GM18520 (cell line): ENCODE measurements at regions not wholly inside any gene's neighbourhood (a gene's known extent, or its start where the extent isn't known, plus 50 kb on each side); places are given as distances from the start of the nearest gene placed in this dataset.
A peak's percentile ranks its signal among the peaks of the same experiment; 100 is the strongest.

Experiments used
- ATAC-seq: cut with Tn5 transposase; IDR thresholded peaks from one replicate; pipeline ENCODE4 v1.9.1; 2021; ENCODE audit not compliant: unreplicated experiment

DNA sequence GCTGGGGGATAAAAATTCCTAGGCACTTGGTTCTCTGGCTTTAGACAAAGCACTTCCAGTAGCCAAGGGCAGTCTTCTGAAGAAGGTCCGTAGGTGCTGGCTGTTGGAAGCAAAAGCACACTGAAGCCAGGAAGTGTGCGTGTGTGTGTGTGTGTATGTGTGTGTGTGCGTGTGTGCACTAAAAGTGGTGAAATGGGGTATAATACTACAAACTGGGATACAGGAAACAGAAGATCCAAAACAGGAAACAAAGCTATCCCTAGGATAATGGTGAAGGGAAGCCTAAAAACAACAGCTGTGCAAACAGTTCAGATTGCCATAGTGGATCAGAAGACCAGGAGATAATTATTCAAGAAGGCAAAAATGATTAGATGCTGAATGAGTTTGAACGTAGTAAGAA lies 103.4 kb downstream of the IL20RB start:
- no peak for ATAC-seq

- peak; percentile 81 for ATAC-seq
Measured at GRCh38 chr3:137062250-137062649, 104.5 kb downstream of the IL20RB start.

- ATAC-seq = no peak
Measured at GRCh38 chr3:137065381-137065780, 107.6 kb downstream of the IL20RB start.

DNA sequence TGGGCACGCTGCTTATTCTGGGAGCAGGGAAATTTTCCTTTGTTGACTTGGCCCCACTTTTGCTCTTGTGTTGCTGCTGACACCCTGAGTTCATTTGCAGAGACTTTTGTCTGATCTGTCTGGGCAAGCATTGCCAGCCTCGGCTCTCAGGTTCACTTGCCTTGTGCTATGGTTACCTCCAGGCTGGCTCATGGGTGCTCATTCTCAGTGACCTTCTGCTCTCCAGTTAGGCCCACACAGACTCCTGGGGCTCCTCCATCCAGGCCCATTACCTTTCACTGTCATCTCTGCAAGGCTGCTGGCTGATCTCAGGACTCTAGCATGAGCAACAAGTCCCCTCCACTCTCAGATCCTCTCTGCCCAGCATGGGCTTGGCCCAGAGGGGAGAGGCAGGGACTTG lies 108.3 kb downstream of the IL20RB start:
- no peak for ATAC-seq

DNA sequence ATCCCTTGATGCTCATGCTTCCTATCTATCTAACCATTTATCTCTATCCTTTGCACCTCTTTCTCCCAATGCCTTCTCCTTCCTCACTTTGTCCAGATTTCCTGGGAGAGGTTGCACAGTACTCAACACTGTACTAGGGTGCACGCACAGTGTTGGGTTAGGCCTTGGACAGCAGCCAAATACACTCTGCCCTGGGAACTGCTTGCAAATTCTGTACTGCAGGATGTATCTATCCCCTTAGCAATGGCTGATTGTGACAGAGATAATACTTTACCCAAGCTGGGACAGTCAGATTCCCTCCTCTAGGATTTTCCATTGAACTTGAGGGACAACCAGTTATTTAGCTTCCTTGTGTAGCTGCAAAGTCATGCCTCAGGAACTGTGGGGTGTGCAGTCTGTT lies 113.3 kb downstream of the IL20RB start:
- no peak for ATAC-seq

DNA sequence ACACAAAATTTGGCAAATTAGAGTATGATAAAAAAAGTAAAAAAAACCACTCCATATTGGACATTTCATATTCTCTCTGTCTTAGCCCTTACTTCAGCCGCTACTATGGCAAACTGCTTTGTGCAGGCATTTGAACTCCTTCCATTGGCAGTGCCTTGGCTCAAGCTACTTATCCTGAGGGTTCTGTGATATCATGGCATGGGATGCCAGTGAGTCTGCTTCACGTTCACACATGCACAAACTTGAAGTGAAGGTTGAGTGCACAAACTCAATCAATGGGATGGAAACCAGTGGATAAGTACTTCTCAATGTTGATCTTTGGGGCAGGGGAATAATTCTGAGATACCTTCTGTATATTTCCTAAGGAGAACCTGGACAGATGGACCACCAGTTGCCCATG lies 117.2 kb downstream of the IL20RB start:
- ATAC-seq = no peak

- no peak for ATAC-seq
Measured at GRCh38 chr3:137078040-137078439, 120.3 kb downstream of the IL20RB start.

- no peak for ATAC-seq
Measured at GRCh38 chr3:137079571-137079970, 121.8 kb downstream of the IL20RB start.

DNA sequence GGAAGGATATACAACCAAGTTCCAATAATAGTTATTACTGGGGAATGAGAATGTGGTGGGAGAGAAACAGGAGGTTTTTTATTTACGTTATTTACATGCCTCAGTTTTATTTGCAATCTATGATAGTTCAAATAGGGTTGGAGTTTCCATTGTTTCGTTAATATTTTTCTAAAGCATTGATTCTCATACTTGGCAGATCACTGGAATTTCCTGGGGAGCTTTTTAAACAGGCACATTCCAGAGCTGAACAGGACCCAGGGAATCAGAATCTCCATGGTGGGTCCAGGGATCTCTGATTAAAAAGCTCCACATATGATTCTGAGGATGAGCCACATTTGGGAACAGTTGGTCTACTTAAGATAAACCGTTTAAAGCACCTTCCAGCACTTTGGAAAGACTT lies 123.9 kb downstream of the IL20RB start:
- ATAC-seq = no peak

- no peak for ATAC-seq
Measured at GRCh38 chr3:137082763-137083162, 125.0 kb downstream of the IL20RB start.

DNA sequence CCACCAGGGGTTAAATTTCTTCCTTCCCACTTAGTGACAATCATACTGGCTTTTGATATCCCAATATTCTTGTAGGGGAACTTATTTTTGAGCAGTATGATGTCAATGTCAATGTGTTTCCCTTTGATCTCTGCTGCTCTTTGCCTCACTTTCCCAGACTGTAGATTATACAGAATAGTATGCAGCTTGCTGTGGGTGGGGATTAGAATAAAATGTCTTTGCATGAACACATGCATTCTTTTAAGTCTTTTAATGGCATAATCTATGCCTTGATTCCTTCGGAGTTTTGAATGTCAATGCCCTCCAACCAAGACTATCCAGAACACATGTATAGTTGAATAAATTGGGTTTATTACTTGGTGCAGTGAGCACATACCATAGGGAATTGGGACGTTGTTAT lies 125.5 kb downstream of the IL20RB start:
- ATAC-seq = no peak

DNA sequence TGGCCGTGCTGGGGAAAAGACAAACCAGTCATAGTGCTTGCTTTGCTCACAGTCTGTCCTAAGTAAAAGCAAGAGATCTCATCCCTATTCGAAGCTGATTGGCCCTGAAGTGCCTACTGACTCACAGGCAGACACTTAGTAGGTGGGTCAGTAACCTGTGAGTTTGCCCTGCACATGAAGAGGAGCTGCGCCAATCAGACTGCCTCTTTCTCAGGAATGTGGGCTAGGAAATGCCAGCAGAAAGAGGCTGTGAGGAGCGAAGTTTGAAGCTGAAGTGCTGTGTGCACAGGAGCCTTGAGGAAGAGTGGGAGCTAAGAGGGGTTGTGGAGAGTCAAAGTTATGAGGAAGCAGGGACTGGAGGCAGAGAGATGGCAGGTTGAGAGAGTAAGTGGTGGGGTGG lies 126.8 kb downstream of the IL20RB start:
- no peak for ATAC-seq

DNA sequence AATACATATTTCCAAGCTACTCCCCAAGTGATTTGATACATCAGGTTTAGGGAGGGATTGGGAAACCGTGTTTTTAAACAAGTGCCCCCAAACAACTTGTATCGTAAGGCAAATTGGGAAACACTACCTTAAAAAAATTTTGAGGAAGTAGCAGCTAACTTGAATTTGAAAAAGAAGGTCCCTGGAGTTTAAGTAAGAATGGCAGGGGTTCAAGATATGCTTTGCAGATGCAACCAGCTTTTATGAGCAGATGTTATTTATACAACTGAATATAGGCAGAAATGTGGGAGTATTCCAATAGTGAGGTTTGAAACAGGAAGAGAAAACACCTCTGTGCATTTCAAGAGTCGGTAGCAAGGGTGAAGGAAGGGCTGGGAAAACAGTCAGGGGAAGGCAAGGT lies 139.6 kb downstream of the IL20RB start:
- ATAC-seq = no peak

GRCh38 chr3:137097852-137098251 lies 140.1 kb downstream of the IL20RB start:
- no peak for ATAC-seq

DNA sequence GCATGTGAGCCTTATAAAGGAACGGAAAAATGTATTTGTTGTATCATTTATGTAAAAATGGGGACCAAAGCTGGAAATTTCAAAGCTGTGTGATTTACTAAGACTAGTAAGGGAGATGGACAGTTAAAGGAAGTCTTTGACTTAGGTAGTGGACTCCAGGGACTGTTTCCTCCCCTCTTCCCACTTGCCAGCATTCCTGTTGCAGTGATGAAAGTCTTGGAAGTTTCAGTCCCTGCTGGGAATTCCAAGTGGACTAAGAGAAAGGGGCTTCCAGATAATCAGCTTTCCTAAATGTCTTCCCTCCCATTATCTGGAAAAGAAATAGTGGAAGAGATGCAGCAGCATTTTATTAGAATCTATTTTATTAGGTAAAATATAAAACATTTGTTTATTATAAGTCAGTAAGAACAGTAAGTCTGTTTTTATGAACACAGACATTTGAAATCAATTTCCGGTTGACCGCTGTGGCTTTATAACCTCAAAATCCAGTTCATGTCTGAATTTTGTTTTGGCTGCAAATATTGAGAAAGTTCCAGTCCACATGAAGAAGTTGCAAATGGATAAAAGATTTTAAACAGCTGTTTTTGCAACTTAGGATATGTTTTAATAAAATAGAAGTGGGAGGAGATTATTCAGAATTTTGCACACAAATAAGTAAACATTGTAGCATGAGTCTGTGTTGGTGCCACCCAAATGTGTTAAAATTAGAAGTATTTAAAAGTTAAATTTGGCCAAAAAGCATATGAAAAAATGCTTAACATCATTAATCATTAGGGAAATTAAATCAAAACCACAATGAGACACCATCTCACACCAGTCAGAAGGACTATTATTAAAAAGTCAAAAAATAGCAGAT lies 141.8 kb downstream of the IL20RB start:
- no peak for ATAC-seq

DNA sequence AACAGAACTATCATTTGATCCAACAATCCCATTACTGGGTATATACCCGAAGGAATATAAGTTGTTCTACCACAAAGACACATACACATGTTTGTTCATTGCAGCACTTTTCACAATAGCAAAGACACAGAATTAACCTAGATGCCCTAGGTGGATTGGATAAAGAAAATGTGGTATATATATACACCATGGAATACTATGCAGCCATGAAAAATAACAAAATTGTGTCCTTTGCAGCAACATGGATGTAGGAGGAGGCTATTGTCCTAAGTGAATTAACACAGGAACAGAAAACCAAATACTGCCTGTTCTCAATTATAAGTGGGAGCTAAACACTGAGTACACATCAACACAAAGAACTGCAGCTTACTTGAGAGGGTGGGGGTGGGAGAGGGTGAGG lies 142.5 kb downstream of the IL20RB start:
- no peak for ATAC-seq

GRCh38 chr3:137103739-137104138 lies 146.0 kb downstream of the IL20RB start:
- ATAC-seq = no peak

DNA sequence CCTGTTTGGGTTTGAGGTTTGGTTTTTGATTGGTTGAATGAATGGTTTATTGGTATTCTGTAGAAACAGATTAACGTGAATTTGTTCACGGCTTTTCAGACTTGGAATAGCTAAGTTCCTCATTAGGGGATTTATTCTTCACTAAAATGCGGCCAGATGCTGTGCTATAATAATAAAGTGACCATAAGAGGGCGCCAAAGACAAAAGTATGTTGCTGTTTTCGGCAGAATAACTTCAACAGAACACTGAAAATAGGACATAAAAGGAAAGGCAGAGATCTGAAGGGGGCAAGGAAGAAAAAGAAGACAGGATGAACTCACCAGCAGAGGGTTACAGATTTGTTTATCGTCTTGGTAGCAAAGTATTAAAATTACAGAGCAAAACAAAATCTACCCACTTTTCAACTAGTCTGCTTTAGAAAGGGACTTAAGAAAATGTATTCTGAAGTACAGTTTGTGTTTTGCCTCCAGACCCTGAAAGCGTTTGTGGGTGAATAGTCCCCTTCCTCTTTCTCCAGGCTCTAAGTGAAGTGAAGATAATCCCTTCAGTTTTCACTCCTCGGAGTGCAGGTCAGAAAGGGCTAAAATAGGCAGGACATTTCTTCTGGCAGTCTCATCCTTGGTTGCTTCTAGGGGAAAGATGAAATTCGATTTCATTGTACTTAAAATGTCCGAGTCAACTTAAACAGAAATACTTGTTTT lies 147.6 kb downstream of the IL20RB start:
- ATAC-seq = peak; percentile 60

DNA sequence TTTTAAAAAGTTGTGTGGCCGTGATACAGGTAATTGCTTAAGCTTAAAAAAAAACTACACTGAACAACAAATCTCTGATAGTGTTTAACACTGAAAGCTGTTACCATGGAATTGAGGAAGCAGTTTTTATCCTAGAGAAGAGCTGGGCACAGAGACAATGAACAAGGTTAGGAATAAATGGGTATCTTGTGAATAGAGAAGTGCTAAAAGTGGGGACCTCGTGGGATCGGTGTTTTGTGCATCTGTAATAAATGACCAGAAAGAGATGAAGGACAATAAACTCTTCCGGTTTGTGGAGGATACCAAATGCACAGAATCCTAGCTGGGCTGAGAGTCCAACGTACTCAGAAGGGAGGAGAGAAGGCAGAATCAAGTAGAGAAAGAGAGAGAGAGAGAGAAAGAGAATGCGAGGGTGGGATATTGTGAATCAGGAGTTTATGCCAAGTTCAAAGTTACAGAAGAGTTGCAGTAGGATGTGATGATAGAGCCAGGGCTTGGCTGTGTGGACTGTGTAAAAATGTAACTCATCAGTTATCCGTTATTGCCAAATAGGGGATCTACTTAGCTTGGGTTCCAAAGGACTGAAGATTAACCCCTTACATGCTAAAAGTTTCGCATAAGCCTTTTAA lies 148.9 kb downstream of the IL20RB start:
- ATAC-seq = no peak

- no peak for ATAC-seq
Measured at GRCh38 chr3:137108699-137109440, 151.1 kb downstream of the IL20RB start.

DNA sequence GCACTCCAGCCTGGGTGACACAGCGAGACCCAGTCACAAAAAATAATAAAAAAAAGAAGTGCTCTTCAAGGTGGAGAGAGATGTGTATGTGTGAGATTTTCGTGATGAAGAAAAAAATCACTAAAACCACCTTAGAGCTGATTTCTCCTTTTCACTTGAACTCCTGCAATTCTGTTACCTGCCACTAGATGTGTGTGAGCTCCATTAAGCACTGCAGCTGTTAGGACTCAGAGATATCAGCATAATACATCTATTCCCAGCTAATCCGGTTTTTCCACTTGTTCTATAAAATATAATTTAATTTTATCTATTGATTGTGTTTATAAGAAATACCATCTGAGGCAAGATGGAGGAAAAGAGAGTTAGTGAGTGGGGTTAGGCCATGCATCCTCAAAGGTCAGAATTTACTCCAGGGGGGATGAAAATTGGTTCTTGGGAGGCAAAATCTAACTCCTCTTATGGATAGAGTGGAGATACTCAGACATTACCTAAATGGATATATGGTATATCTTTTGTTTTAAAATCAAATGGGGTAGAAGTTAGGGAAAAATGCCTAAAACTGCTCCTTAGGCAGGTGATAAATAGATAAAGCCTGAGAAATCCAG lies 152.7 kb downstream of the IL20RB start:
- ATAC-seq = peak; percentile 52
